Lower leg skin (tissue), 3 donors: ENCODE measurements at regions not wholly inside any gene's neighbourhood (a gene's known extent, or its start where the extent isn't known, plus 50 kb on each side); places are given as distances from the start of the nearest gene placed in this dataset.

ENCODE experiments used
- CTCF ChIP-seq, 3 donors: fragments of 450-650 bp; IDR thresholded peaks; one replicate each; pipeline ENCODE4 v1.5.1; 2016; ENCODE audit warnings: antibody characterized with exemption in 3 of 3, mild to moderate bottlenecking in 3 of 3, moderate library complexity in 2 of 3
- POLR2A ChIP-seq, 2 donors: fragments of 450-650 bp; IDR thresholded peaks; one replicate each; pipeline ENCODE4 v1.6.1; 2016 to 2017; ENCODE audit warnings: antibody characterized with exemption in 2 of 2, mild to moderate bottlenecking in 1 of 2, moderate library complexity in 1 of 2

- TF ChIP-seq CTCF (IDR thresholded peaks at IDR 0.05): no peak
- no peak for TF ChIP-seq POLR2A (IDR thresholded peaks at IDR 0.05)
Measured at GRCh38 chr6:163806755-163807499, 392.4 kb downstream of the QKI start.
